Upper lobe of right lung (tissue), 1 donor: ENCODE measurements at regions not wholly inside any gene's neighbourhood (a gene's known extent, or its start where the extent isn't known, plus 50 kb on each side); places are given as distances from the start of the nearest gene placed in this dataset.

Experiments used
- ATAC-seq: fragments of 200-7000 bp; cut with Tn5 transposase; one replicate; pipeline ENCODE4 v1.9.1; 2020; ENCODE audit warnings: mild to moderate bottlenecking, moderate library complexity
- DNase-seq: peaks from one replicate; pipeline ENCODE4 v3.0.0-alpha.2; 2020
- H3K27ac ChIP-seq: fragments of 200-600 bp; one replicate; pipeline ENCODE4 v1.8.0; 2022
- H3K27me3 ChIP-seq: fragments of 200-600 bp; one replicate; pipeline ENCODE4 v1.8.0; 2022; ENCODE audit warnings: mild to moderate bottlenecking
- H3K36me3 ChIP-seq: fragments of 200-600 bp; one replicate; pipeline ENCODE4 v1.8.0; 2022
- H3K4me1 ChIP-seq: fragments of 200-600 bp; one replicate; pipeline ENCODE4 v1.8.0; 2022
- H3K4me3 ChIP-seq: fragments of 200-600 bp; one replicate; pipeline ENCODE4 v1.8.0; 2022; ENCODE audit warnings: mild to moderate bottlenecking
- H3K9me3 ChIP-seq: fragments of 200-600 bp; one replicate; pipeline ENCODE4 v1.8.0; 2022
- CTCF ChIP-seq: fragments of 200-600 bp; IDR thresholded peaks from one replicate; pipeline ENCODE4 v1.8.0; 2022; ENCODE audit warnings: antibody characterized with exemption
- intact Hi-C: fragments of 100-400 bp; cut with DNase I; formaldehyde crosslinking; loops from one replicate; pipeline ENCODE4 v1.11.0; 2022
- donor health status: DM: no; HTN: yes; CAD: no; lungs with severe emphysema.

- no peak for TF ChIP-seq CTCF
- Histone ChIP-seq H3K27ac (no peak overlapping the region), H3K27me3 (no peaks in the 10 kb centered on the region), H3K36me3 (no peaks in the 10 kb centered on the region), H3K4me1 (no peaks in the 10 kb centered on the region), H3K9me3 (no peaks in the 10 kb centered on the region), H3K4me3 (no peak overlapping the region)
- DNase-seq (no peak), ATAC-seq (no peak)
- intact Hi-C loops = no loop called here
Measured at GRCh38 chr14:86221000-86221399, 691.1 kb downstream of the FLRT2 start.

- no peak for ATAC-seq
Measured at GRCh38 chr14:86217523-86217922, 687.6 kb downstream of the FLRT2 start.

GRCh38 chr14:86203843-86204242, 673.9 kb downstream of the FLRT2 start:
- no peaks in the 10 kb centered on the region for H3K36me3 ChIP-seq
- no peak for TF ChIP-seq CTCF
- DNase-seq (no peak), ATAC-seq (peak; percentile 31)
- no peaks in the 10 kb centered on the region for H3K27me3 ChIP-seq
- intact Hi-C loops = no loop called here
- no peaks in the 10 kb centered on the region for H3K9me3 ChIP-seq
- H3K4me3 ChIP-seq = no peak overlapping the region
- no peaks in the 10 kb centered on the region for H3K4me1 ChIP-seq
- H3K27ac ChIP-seq = no peak overlapping the region

More at GRCh38 chr14:86217523-86217922, 687.6 kb downstream of the FLRT2 start:
- no peak for DNase-seq
- Histone ChIP-seq H3K4me1 (no peaks in the 10 kb centered on the region), H3K9me3 (no peaks in the 10 kb centered on the region), H3K27me3 (no peaks in the 10 kb centered on the region), H3K36me3 (no peaks in the 10 kb centered on the region), H3K4me3 (no peak overlapping the region), H3K27ac (no peak overlapping the region)
- intact Hi-C loops = no loop called here
- no peak for TF ChIP-seq CTCF

GRCh38 chr14:86196471-86196870, 666.5 kb downstream of the FLRT2 start:
- no peak for DNase-seq
- intact Hi-C loops = no loop called here
- no peaks in the 10 kb centered on the region for H3K9me3 ChIP-seq
- no peaks in the 10 kb centered on the region for H3K27me3 ChIP-seq
- H3K36me3 ChIP-seq = no peaks in the 10 kb centered on the region
- no peaks in the 10 kb centered on the region for H3K4me1 ChIP-seq
- no peak overlapping the region for H3K27ac ChIP-seq
- H3K4me3 ChIP-seq = no peak overlapping the region
- no peak for TF ChIP-seq CTCF
- ATAC-seq = no peak

- H3K27ac ChIP-seq = no peak overlapping the region
- no peak for ATAC-seq
- H3K27me3 ChIP-seq = no peaks in the 10 kb centered on the region
- no peaks in the 10 kb centered on the region for H3K9me3 ChIP-seq
- no peaks in the 10 kb centered on the region for H3K4me1 ChIP-seq
- H3K4me3 ChIP-seq = no peak overlapping the region
- intact Hi-C loops = no loop called here
- H3K36me3 ChIP-seq = no peaks in the 10 kb centered on the region
- no peak for TF ChIP-seq CTCF
- DNase-seq = no peak
Measured at GRCh38 chr14:86193756-86194155, 663.8 kb downstream of the FLRT2 start.

- no peak for TF ChIP-seq CTCF
- DNase-seq = no peak
Measured at GRCh38 chr14:86179980-86180379, 650.0 kb downstream of the FLRT2 start.

More at GRCh38 chr14:86179980-86180379, 650.0 kb downstream of the FLRT2 start:
- no peaks in the 10 kb centered on the region for H3K36me3 ChIP-seq
- no peak overlapping the region for H3K4me3 ChIP-seq
- H3K4me1 ChIP-seq = no peaks in the 10 kb centered on the region
- no peaks in the 10 kb centered on the region for H3K9me3 ChIP-seq
- no peaks in the 10 kb centered on the region for H3K27me3 ChIP-seq
- no peak overlapping the region for H3K27ac ChIP-seq
- intact Hi-C loops = no loop called here
- ATAC-seq = no peak
